ENCODE measurements at regions not wholly inside any gene's neighbourhood (a gene's known extent, or its start where the extent isn't known, plus 50 kb on each side); places are given as distances from the start of the nearest gene placed in this dataset.

DNA sequence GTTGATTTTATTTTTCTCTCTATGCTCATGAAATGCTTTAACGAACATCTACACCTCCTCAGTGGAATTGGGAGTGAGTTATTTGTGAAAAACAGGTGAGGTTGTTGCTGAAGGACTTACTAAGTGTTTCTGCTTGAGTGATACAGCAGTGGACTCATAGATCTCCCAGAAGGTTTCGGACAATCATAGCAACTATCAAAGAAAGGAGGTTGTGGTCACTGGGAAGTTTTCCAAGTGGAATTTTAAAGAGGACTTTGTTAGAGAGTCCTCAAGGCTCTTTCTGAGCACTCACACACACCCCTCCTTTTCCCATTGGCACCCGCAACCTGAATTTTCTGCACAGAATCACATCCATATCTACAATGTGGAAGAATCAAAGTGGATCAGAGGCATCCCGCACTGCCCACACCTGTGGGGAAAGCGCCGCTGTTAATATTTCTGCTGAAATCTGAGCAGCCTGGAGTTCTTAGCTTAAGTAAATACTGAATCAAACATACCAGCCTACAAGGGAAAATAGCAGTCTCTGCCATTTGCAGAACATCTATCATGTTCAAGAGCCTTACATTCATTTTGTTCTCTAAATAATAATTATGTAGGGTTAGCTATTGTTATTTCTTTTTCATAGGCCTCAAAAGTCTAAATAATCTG is 719.4 kb downstream of the DIAPH3 start:
- no peak for DNase-seq (ENCODE audit: low spot score)

DNA sequence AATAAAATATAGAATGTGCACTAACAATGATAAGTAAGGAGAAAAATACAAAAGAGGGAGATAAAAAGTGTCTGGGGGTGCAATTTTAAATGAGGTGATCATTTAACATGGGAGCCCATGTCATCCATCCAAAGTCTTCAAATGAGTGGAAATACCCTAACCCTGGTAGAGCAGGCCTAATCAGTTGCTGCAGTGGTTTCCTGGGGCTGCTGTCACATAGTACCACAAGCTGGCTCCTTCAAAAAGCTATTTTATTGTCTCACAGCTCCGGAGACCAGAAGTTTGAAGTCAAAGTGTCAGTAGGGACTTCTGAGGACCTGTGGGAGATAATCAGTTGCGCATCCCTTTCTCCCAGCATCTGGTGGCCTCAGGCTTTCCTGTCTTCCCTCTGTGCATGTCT is 717.9 kb downstream of the DIAPH3 start:
- no peak for DNase-seq (ENCODE audit: low spot score)

DNA sequence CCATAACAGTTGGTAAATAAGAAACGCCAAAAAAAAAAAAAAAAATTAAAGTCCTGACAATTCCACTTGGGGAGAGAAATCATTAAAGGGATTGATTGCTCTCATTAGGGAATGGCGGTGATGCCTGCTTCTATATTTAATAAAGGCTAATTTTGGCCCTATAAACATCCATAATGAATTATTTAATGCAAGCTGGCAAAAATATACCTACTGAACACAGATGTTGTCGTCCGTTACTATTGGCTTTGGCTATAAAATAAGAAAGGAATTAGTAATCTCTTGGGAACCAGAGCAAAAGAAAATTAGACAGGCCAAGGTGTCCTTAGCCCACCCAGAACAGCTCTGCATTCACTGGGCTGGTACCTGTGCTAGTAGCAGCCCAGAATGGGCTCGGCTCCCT is 717.3 kb downstream of the DIAPH3 start:
- DNase-seq (ENCODE audit: low spot score), result no peak

DNA sequence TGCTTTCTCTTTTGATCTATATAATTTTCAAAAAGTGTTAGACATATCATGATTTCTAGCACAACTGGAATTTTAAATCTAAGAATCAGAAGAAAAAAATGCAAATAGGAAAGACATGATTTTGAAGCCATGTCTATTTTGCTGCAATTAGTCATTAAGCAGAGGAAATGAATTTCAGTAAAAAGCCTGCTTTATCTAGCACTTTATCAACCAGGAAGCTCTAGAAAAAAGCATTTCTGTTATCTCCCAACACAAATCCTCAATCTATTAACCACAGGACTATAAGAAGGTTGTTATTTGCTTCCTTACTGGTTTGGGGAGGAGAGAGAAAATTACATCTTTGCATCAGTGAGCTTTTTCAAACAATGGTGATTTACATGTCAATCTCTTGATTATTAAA is 716.7 kb downstream of the DIAPH3 start:
- no peak for DNase-seq (ENCODE audit: low spot score)

DNA sequence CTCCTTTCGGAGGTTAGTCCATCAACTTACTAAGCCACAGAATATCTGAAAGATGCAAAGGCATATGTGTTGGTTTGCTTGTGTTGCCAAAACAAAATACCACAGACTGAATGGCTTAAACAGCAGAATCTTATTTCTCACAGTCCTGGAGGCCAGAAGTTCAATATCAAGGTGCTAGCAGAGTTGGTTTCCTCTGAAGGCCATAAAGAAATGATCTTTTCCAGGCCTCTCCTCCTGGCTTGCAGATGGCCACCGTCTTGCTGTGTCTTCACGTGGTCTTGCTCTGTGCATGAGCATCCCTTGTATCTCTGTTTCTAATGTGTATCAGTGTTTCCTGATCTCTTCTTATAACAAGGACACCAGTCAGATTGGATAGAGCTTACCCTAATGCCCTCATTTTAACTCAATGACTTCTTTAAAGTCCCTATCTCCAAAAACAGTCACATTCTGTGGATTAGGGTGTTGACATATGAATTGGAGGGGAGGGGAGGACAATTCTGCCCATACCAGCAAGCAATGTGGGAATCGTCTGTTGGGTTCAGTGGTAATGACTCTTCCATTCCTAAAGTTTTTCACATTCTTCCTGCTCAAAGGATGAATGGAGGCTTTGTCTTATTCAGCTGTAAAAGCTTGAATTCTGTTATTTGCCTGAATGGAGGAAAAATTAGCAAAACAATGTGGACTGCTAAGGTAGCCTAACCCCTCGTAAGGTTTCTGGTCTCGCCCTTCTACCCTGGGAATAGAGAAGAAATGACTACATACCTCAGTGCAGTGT is 715.7 kb downstream of the DIAPH3 start:
- DNase-seq (ENCODE audit: low spot score), result no peak

DNA sequence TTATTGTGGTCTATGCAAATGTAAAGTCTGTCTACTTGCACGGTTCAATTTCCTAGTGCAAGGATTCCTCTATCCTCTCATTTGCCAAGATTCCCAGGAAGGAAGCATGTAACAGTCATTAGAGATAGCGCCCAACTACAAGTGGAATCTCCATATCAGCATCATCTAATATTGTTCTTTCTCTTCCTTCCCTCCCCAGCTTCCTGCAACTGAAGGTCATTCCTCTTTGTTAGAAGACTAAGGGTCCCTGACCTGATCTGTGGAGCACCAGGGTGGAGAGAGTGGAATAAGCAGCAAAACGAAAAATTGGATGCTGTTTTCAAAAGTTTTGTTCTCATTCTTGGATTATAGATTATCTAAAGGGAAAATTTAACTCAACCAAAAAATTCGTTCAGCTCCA is 714.0 kb downstream of the DIAPH3 start:
- no peak for DNase-seq (ENCODE audit: low spot score)

DNA sequence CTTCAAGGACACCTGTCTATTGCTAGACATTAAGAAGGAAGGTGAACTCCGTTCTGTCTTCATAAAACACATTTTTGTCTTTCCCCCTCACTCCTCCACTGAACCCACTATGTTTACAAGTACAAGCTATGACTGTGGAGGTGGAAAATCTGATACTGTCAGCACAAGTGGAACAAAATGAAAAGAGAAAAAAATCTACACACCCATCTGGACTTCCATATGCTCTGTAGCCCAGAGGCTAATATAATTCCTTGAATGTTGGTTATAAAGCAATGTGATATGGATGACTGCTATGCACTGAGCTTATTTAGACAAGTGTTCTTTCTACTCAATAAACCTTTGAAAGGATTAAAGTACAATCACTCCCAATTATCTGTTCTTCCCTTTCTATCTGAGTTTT is 713.5 kb downstream of the DIAPH3 start:
- DNase-seq (ENCODE audit: low spot score), result no peak

DNA sequence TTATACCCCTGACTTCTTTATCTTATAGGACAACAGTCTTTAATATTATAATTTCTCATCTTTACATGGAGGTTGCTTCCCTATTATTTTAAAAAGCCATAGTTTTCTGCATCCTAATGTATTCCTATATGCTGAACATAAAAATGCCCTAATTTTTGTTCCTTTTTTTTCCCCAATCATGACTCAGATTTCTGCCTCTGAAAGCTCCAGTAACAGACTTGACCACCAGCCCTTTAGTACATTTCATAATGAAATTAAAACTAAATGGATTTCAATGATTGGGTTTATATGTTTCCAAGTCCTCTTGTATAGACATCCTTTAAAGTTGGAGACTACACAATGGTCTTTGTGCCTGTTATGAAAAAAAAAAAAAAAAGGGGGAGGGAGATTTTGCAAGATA is 712.5 kb downstream of the DIAPH3 start:
- no peak for DNase-seq (ENCODE audit: low spot score)

DNA sequence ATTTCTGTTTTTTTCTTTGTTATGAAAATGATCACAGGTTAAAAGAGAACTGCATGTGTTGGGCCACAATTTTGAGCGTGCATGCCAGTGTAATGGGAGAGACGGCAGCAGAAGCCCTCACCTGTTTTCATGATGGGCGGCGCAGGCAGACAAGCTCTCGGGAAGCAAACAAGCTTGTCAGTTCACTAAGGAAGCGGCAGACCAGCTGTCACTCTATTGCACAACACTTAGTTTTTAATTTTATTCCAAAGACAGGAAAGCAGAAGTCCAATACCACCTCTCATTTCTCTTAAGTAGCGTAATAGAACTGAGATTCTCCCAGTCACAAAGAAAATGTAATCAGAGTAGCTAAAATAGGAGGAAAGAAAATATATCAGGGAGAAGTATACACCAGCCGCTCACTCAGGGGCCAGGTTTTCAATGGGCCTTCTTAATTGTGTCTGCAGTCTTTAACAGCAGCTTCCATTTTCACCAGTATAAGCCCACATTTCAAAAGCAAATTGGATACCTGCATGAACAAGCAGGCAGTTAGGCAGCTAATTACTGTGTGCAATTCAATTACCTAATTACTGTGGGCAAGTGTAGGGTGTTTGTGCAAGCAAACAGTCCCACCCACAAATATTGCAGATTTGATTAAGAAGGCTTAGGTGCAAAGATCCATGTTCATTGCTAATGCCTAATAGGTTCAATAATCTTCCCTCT is 711.4 kb downstream of the DIAPH3 start:
- no peak for DNase-seq (ENCODE audit: low spot score)

DNA sequence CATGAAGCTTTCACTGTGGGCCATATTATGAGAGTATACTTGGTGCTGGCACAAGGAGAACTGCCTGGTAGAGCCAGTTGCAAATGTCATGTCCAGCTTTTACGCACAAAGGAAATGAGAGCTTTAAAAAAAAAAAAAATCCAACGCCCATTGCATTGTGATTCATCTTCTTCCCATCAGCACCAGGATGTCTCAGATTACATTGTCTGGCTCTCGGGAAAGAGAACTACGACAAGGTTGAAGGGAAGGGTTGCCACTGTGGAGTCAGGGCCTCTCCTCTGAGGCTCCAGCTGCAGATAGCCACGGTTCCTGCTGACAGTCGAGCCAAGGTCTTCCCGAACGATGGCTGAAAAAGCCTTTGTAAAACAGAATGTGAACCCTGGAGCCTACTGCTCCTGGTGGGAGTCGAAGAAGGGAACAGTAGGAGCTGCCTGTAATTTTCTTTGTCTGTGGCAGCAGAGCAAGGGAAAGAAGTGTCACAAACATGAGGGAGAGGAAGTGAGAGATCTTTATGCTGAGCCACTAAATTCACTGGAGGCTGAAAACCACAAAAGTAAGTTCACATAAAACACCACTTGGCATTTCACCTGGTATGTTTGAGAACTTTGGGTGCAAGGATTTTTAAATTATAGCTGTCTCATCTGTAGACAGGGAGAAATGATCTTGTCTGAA is 704.7 kb downstream of the DIAPH3 start:
- DNase-seq (ENCODE audit: low spot score), result no peak

DNA sequence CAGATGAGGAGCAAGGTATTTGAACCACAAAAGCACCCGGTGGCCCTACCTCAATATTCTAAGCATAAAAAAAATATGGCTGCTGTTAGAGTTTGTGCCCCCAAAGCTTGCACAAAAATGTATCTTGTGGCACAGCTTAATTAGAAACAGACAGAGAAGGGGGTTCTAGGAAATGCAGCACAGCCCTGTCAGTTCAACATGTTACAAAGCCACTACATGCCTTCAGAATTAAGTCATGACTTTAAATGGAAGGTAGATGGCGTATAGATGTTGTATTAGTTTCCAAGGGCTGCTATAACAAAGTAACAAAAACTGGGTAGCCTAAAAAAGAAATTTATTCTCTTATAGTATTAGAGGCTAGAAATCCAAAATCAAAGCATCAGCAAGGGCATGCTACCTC is 703.8 kb downstream of the DIAPH3 start:
- DNase-seq (ENCODE audit: low spot score), result no peak

DNA sequence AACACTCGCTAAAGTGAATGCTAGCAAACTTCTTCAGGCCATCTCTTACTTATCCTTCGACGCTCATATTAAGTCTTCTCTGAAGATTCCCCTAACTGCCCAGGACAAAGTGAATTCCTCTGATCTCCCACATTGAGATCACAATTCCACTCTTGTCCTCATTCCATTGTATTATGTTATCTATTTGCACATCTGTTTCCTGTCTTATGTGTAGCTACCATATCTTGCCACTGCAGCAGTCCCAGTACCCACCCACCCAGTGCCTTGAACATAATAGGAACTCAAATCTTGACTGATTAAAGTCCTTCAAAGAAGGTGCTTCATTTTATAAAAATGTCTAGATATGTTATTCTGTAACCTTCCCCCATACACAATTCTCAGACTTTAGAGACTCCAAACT is 702.3 kb downstream of the DIAPH3 start:
- no peak for DNase-seq (ENCODE audit: low spot score)

DNA sequence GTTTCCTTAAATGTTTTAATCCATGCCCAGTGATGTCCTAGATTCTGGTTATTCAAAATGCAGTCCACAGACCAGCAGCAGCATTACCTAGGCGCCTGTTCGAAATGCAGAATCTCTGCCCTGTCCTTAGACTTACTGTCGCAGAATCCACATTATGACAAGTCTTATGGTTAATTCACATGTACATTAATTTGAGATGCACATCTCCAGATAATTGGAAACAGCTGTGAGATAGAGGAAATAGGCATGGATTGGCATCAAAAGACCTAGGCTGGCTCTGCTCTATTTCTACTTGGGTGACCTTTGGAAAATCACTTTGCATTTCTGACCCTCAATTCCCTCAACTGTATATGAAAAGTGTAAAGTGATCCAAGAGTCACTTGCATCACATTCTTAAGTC is 700.7 kb downstream of the DIAPH3 start:
- DNase-seq (ENCODE audit: low spot score), result no peak

DNA sequence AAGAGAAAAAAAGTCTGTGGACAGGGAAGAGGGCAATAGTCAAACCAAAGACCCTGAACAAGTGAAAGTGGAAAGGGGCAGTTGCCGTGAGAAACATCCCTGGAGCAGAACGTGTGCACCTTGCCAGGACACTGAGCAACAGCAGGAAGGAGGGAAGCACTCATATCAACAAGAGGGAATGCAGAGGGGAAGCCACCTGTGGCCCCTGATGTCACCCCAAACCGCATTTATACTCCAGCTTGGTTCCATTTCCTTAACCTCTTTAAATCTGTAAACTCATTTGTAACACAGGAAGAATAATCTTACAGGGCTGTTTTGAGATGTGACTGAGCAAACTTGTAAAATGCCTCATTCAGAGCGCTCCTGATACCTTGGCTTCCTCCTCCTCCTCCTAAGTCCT is 698.8 kb downstream of the DIAPH3 start:
- DNase-seq (ENCODE audit: low spot score), result no peak

DNA sequence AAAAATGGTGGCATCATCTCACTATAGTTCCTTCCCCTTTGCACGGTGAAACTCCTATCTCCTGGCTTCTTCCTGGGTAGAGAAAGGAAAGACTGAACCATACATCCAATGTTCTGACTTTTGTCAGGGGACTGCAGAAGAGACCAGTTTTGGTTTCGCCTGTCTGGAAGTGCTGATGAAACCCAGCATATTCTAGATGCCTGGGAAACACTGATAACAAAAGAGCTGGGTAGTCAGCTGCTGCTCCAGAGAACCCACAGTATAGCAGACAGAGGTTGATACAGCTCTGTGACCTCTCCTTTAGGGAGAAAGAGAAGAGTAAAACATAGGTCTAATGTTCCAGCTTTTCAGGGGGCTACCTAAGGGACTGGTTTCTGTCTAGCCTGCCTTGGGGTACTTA is 695.3 kb downstream of the DIAPH3 start:
- no peak for DNase-seq (ENCODE audit: low spot score)

DNA sequence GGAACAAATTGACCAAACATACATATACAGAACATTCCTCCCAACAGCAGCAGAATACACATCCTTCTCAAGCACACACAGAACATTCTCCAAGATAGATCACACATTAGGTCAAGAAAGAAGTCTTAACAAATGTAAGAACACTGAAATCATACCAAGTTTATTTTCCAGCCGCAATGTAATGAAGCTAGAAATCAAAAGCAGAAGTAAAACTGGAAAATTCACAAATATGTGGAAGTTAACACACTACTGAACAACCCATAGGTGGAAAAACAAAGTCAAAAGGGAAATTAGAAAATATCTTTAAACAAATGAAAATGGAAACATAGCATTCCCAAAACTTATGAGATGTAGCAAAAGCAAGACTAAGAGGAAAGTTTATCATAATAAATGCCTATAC is 692.6 kb downstream of the DIAPH3 start:
- no peak for DNase-seq (ENCODE audit: low spot score)

DNA sequence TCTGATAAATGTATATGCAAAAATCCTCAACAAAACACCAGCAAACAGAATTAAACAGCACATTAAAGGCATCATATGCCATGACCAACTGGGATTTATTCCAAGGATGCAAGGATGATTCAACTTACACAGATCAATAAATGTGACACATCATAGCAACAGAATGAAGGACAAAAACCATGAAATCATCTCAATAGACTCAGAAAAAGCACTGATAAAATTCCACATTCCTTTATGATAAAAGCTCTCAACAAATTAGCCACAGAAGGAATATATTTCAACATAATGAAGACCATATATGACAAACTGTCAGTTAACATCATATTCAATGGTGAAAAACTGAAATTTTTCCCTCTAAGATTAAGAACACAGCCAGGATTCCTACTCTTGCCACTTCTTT is 691.6 kb downstream of the DIAPH3 start:
- DNase-seq (ENCODE audit: low spot score), result no peak

DNA sequence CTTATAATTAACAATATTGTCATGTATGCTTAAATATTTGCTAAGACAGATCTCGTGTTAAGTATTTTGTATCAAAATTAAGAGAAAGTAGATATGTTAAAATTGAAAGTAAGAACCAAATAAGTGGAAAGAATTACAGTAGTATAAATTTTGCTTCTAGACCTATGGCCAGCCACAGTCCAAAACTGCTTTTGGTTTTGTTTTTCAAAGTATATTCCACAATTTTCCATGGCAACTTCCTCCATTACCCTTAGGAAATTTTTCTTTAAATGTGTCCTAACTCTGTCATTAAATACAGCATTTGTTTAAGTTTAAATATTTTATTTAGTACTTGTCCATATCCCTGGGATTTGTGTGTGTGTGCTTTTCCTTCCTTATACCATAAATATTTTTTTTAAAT is 689.0 kb downstream of the DIAPH3 start:
- no peak for DNase-seq (ENCODE audit: low spot score)

DNA sequence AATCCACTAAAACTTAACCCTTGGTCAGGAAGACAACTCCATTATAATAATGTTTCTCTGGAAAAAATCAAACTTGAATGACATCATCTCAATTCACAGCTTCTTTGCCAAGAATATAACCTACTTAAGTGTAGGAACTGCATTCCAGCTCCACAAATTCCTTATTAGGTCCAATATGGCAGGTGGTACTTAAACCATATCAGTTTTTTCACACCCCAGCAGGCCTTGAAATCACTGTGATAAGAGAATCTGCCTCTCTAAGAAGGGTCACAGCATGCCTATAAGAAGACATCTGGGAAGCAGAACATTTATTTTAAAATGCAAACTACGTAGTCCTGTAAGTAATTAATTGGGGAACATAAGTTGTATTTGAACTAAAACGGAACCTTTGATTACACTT is 687.8 kb downstream of the DIAPH3 start:
- no peak for DNase-seq (ENCODE audit: low spot score)

DNA sequence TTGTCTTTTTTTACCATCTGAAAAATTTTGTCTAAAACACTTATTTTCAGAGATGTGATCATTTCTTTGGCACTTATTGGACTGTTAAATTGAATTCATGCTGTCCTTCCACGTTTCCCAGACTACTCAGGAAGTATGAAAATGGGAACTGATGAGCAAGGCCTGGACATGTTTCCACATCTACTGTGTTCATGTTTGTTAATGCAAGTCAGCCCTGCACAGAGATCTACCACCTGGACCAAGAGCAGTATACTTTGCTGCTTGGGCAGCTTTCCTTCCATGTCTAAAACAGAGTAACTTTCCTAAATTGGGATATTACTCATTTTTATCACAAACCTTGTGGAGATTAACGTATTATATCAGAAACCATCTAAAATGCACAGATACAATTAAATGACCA is 687.4 kb downstream of the DIAPH3 start:
- DNase-seq (ENCODE audit: low spot score), result no peak

DNA sequence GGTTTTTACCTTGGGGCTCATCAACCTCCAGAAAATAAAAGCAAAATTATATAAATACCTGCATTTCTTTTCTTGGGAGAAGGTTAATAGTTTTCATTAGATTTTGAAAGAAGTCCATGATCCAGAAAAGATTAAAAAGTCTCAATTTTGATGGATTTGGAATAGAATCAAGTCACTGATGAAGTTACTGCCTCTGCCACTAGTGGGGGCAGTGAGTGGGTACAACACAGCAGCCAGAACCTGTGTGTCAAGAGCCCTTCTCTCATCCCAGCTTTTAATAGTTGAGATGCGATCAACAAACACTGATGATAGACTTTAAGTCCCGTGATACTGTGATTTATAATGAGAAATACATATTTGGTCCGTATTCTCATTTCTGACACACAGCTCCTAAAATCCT is 686.7 kb downstream of the DIAPH3 start:
- no peak for DNase-seq (ENCODE audit: low spot score)

DNA sequence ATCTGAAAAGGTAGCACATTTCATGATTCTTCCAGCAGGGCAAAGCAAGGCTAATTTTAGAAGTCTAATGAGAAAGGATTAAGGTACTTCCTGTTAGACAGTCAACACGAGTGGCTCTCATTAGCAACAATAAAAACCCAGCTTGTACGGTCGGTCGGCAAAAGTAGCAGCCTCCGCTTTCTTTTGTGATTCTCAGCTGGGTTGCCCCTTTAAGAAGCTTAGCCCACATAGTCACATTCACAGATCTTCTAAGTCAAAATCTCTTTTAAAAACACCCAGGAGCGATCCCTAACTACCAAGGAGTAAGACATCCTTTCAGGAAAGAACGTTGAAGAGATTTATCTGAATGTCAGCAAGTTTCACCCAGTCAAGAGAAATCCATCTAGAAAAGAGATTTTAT is 684.8 kb downstream of the DIAPH3 start:
- no peak for DNase-seq (ENCODE audit: low spot score)

DNA sequence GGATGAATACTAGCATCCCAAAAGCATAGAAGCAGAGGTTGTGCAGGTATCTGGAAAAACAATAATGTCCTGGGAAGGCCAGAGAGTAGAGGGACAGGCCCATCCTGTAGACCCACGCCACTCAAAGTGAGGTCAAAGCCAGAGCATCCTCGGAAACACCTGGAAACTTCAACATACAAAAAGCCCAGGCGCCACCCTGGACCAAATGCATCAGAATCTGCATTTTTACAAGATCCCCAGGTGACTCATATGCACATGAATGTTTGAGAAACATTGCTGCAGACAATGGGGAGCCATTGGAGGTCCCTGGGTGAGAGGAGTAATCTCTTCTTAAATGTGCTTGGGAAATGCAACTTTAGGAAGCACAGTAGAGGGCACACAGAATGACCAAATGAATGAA is 684.1 kb downstream of the DIAPH3 start:
- DNase-seq (ENCODE audit: low spot score), result no peak

Data from ureter (tissue), 1 donor.